ENCODE measurements at regions not wholly inside any gene's neighbourhood (a gene's known extent, or its start where the extent isn't known, plus 50 kb on each side); places are given as distances from the start of the nearest gene placed in this dataset.

GRCh38 chr1:57696904-57697303 is 273.0 kb upstream of the DAB1 start:
- H3K27ac ChIP-seq (ENCODE audit: low read depth, low read length), result no peak overlapping the region
- H4K20me1 ChIP-seq (ENCODE audit: insufficient read depth, low read length), result no peaks in the 10 kb centered on the region
- TF ChIP-seq CTCF (IDR thresholded peaks at IDR 0.05; ENCODE audit: extremely low read depth, low read depth, low read length), result no peak
- no peak overlapping the region for H3K4me2 ChIP-seq (ENCODE audit: insufficient read depth, low read length)
- no peak for DNase-seq (ENCODE audit: insufficient read length, low spot score, missing footprints)
- H3K79me2 ChIP-seq (ENCODE audit: insufficient read depth, low read length), result no peaks in the 10 kb centered on the region
- H3K4me1 ChIP-seq (ENCODE audit: insufficient read depth, low read length), result no peaks in the 10 kb centered on the region
- no peak overlapping the region for H3K4me3 ChIP-seq (ENCODE audit: insufficient read depth, low read length)
- no peaks in the 10 kb centered on the region for H3K36me3 ChIP-seq (ENCODE audit: insufficient read depth, low read length)
- no peak overlapping the region for H2AFZ ChIP-seq (ENCODE audit: low read length)
- H3K9me3 ChIP-seq (ENCODE audit: low read depth, low read length), result no peaks in the 10 kb centered on the region
- no peaks in the 10 kb centered on the region for H3K27me3 ChIP-seq (ENCODE audit: insufficient read depth, low read length)

GRCh38 chr1:57696043-57696442 is 272.2 kb upstream of the DAB1 start:
- Histone ChIP-seq H4K20me1 (ENCODE audit: insufficient read depth, low read length) (no peaks in the 10 kb centered on the region), H3K4me2 (ENCODE audit: insufficient read depth, low read length) (no peak overlapping the region), H3K27ac (ENCODE audit: low read depth, low read length) (no peak overlapping the region), H3K27me3 (ENCODE audit: insufficient read depth, low read length) (no peaks in the 10 kb centered on the region), H2AFZ (ENCODE audit: low read length) (no peak overlapping the region), H3K36me3 (ENCODE audit: insufficient read depth, low read length) (no peaks in the 10 kb centered on the region), H3K4me3 (ENCODE audit: insufficient read depth, low read length) (no peak overlapping the region), H3K9me3 (ENCODE audit: low read depth, low read length) (no peaks in the 10 kb centered on the region), H3K4me1 (ENCODE audit: insufficient read depth, low read length) (no peaks in the 10 kb centered on the region), H3K79me2 (ENCODE audit: insufficient read depth, low read length) (no peaks in the 10 kb centered on the region)
- DNase-seq (ENCODE audit: insufficient read length, low spot score, missing footprints), result no peak
- TF ChIP-seq CTCF (IDR thresholded peaks at IDR 0.05; ENCODE audit: extremely low read depth, low read depth, low read length), result no peak

GRCh38 chr1:57686306-57686705 is 262.4 kb upstream of the DAB1 start:
- H3K4me1 ChIP-seq (ENCODE audit: insufficient read depth, low read length), result no peaks in the 10 kb centered on the region
- TF ChIP-seq CTCF (IDR thresholded peaks at IDR 0.05; ENCODE audit: extremely low read depth, low read depth, low read length), result no peak
- H2AFZ ChIP-seq (ENCODE audit: low read length), result no peak overlapping the region
- H3K27ac ChIP-seq (ENCODE audit: low read depth, low read length), result no peak overlapping the region
- no peak overlapping the region for H3K4me3 ChIP-seq (ENCODE audit: insufficient read depth, low read length)
- H3K9me3 ChIP-seq (ENCODE audit: low read depth, low read length), result no peaks in the 10 kb centered on the region
- no peaks in the 10 kb centered on the region for H3K27me3 ChIP-seq (ENCODE audit: insufficient read depth, low read length)
- no peaks in the 10 kb centered on the region for H3K36me3 ChIP-seq (ENCODE audit: insufficient read depth, low read length)
- no peaks in the 10 kb centered on the region for H4K20me1 ChIP-seq (ENCODE audit: insufficient read depth, low read length)
- H3K4me2 ChIP-seq (ENCODE audit: insufficient read depth, low read length), result no peak overlapping the region
- H3K79me2 ChIP-seq (ENCODE audit: insufficient read depth, low read length), result no peaks in the 10 kb centered on the region
- DNase-seq (ENCODE audit: insufficient read length, low spot score, missing footprints), result no peak

GRCh38 chr1:57683037-57683942 is 259.4 kb upstream of the DAB1 start:
- Histone ChIP-seq H3K27me3 (ENCODE audit: insufficient read depth, low read length) (no peaks in the 10 kb centered on the region), H3K27ac (ENCODE audit: low read depth, low read length) (no peak overlapping the region), H3K79me2 (ENCODE audit: insufficient read depth, low read length) (no peaks in the 10 kb centered on the region), H3K4me2 (ENCODE audit: insufficient read depth, low read length) (no peak overlapping the region), H4K20me1 (ENCODE audit: insufficient read depth, low read length) (no peaks in the 10 kb centered on the region), H3K9me3 (ENCODE audit: low read depth, low read length) (no peaks in the 10 kb centered on the region), H2AFZ (ENCODE audit: low read length) (no peak overlapping the region), H3K36me3 (ENCODE audit: insufficient read depth, low read length) (no peaks in the 10 kb centered on the region), H3K4me3 (ENCODE audit: insufficient read depth, low read length) (no peak overlapping the region), H3K4me1 (ENCODE audit: insufficient read depth, low read length) (no peaks in the 10 kb centered on the region)
- no peak for TF ChIP-seq CTCF (IDR thresholded peaks at IDR 0.05; ENCODE audit: extremely low read depth, low read depth, low read length)
- no peak for DNase-seq (ENCODE audit: insufficient read length, low spot score, missing footprints)
